Suprapubic skin (tissue), 4 donors: ENCODE measurements at regions not wholly inside any gene's neighbourhood (a gene's known extent, or its start where the extent isn't known, plus 50 kb on each side); places are given as distances from the start of the nearest gene placed in this dataset.
"Not testable (repeated sequence)": the region's sequence is repeated elsewhere in the genome, so short reads cannot be mapped to it uniquely, and the experiment has no call there.

Source experiments
- DNase-seq, 2 donors: peaks; one replicate each; pipeline ENCODE4 v3.0.0-alpha.2; 2019; ENCODE audit warnings: low spot score in 2 of 2
- H3K27ac ChIP-seq: fragments of 200-600 bp; sonication (generic); one replicate; pipeline ENCODE4 v1.5.1; 2019
- H3K27me3 ChIP-seq: fragments of 200-600 bp; sonication (generic); one replicate; pipeline ENCODE4 v1.5.1; 2019
- H3K36me3 ChIP-seq: fragments of 200-600 bp; sonication (generic); one replicate; pipeline ENCODE4 v1.5.1; 2019
- H3K4me1 ChIP-seq: fragments of 200-600 bp; sonication (generic); one replicate; pipeline ENCODE4 v1.5.1; 2019
- H3K4me3 ChIP-seq: fragments of 200-600 bp; sonication (generic); one replicate; pipeline ENCODE4 v1.5.1; 2019; ENCODE audit warnings: mild to moderate bottlenecking
- H3K9me3 ChIP-seq: fragments of 200-600 bp; sonication (generic); one replicate; pipeline ENCODE4 v1.5.1; 2019
- EP300 ChIP-seq: sonication (generic); formaldehyde crosslinking; IDR thresholded peaks from one replicate; pipeline ENCODE4 v1.6.1; 2017; ENCODE audit warnings: antibody characterized with exemption
- POLR2A ChIP-seq, 2 donors: fragments of 450-650 bp; IDR thresholded peaks; one replicate each; pipeline ENCODE4 v1.6.1; 2017; ENCODE audit warnings: antibody characterized with exemption in 2 of 2, mild to moderate bottlenecking in 2 of 2, moderate library complexity in 2 of 2
- POLR2AphosphoS5 ChIP-seq, 3 donors: sonication (generic); formaldehyde crosslinking; IDR thresholded peaks; one replicate each; pipeline ENCODE4 v1.6.1; 2017; ENCODE audit warnings: antibody characterized with exemption in 3 of 3
- WGBS: methylation state at CpG from one replicate; pipeline ENCODE4 v1.1.5; 2018; 5-methylcytosine and 5-hydroxymethylcytosine counted together
- TF ChIP-seq, protein P1 (sequence below), 2 donors: fragments of 200-600 bp in 1 of 2; fragments of 450-650 bp in 1 of 2; sonication (generic) in 1 of 2; IDR thresholded peaks; one replicate each; pipeline ENCODE4 v1.5.1; 2016 to 2019; ENCODE audit warnings: antibody characterized with exemption in 2 of 2, mild to moderate bottlenecking in 1 of 2, moderate library complexity in 1 of 2

DNA sequence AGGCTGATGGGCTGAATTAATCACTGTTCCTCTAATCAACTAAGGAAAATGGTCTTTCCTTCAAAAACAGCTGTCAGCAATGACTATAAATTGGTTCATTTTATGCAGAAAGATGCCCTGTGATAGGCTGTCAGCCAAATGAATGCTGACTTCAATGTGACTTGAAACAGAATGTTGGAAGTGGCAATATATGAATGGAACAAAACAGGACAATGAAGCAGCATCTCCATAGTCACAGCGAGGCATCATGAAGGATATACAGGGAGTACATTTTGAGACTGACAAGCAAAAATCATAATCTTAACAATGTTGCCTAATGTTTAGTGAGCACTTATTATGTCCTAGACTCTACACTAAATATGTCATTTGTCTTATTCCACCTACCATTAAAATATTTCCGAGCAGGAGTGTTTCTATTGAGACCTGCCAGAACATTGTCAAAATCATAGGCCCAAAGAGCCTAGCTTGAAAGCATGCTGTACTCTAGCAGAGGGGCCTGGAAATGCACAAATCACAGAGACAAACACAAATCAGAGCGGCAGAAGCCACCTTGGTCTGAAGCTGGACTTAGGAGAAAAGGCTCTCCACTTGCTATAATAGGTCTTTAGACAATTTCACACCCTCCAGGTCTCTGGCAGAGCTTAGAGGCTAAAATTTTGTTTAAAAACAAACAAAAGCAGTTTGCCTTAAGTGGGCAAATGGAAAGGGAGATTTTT lies 63.3 kb downstream of the FAM50B start:
- no peaks in the 10 kb centered on the region for H3K36me3 ChIP-seq
- H3K27ac ChIP-seq, result peak overlapping the region; percentile 88
- TF ChIP-seq, protein P1, sequence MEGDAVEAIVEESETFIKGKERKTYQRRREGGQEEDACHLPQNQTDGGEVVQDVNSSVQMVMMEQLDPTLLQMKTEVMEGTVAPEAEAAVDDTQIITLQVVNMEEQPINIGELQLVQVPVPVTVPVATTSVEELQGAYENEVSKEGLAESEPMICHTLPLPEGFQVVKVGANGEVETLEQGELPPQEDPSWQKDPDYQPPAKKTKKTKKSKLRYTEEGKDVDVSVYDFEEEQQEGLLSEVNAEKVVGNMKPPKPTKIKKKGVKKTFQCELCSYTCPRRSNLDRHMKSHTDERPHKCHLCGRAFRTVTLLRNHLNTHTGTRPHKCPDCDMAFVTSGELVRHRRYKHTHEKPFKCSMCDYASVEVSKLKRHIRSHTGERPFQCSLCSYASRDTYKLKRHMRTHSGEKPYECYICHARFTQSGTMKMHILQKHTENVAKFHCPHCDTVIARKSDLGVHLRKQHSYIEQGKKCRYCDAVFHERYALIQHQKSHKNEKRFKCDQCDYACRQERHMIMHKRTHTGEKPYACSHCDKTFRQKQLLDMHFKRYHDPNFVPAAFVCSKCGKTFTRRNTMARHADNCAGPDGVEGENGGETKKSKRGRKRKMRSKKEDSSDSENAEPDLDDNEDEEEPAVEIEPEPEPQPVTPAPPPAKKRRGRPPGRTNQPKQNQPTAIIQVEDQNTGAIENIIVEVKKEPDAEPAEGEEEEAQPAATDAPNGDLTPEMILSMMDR (IDR thresholded peaks at IDR 0.05), result no peak
- no peak for TF ChIP-seq POLR2A (IDR thresholded peaks at IDR 0.05)
- TF ChIP-seq POLR2AphosphoS5 (IDR thresholded peaks at IDR 0.05), result no peak
- no peak for TF ChIP-seq EP300
- H3K4me3 ChIP-seq, result no peak overlapping the region
- H3K4me1 ChIP-seq, result peaks cover 40% of the 10 kb centered on the region
- no peaks in the 10 kb centered on the region for H3K9me3 ChIP-seq
- no peak for DNase-seq
- 68% methylated on average over 3 of the region's 3 CpGs for WGBS
- H3K27me3 ChIP-seq, result no peaks in the 10 kb centered on the region

DNA sequence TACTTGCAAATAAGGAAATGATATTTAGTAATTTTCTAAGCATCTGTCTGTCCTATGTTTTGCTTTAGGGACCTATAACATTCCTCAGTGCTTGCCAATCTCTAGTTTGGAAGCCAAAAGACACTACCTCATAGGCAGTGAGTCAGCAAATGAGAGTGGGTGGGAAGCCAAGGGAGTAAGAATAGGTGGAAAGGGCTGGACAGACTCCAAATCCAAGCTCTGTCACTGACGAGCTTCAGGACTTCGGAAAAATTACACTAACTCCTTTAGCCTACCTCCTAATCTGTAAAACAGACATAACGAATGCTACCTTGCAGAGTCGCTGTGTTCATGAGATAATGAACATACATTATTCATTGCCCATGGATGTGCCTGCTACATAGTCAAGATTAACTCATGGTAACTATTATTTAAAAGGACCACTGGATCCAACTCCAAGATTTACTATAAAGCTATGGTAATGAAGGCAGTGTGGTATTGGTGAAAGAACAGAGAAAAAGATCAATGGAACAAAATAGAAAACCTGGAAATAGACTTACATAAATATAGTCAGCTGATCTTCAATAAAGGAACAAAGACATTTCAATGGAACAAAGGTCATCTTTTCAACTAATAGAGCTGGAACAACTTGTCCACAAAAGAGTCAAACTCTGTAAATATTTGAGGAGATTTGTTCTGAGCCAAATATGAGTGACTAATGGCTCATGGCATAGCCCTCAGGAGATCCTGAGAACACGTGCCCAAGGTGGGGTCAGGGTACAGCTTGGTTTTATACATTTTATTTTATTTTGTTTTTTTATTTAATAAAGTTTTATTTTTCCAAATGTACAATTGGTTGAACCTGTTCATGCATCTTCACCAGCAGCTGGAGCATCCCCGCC lies 64.1 kb downstream of the FAM50B start:
- Histone ChIP-seq H3K36me3 (no peaks in the 10 kb centered on the region), H3K9me3 (no peaks in the 10 kb centered on the region), H3K27ac (peak overlapping the region; percentile 88), H3K27me3 (no peaks in the 10 kb centered on the region), H3K4me3 (no peak overlapping the region), H3K4me1 (peaks cover 40% of the 10 kb centered on the region)
- TF ChIP-seq, protein P1 (IDR thresholded peaks at IDR 0.05), result no peak
- TF ChIP-seq EP300, result peak; percentile 38
- no peak for TF ChIP-seq POLR2A (IDR thresholded peaks at IDR 0.05)
- TF ChIP-seq POLR2AphosphoS5 (IDR thresholded peaks at IDR 0.05), result peak in 2 of 3 donors; percentile 61 to 71
- peak in 1 of 2 donors; percentile 77 for DNase-seq
- WGBS, result 43% methylated on average over 6 of the region's 6 CpGs

DNA sequence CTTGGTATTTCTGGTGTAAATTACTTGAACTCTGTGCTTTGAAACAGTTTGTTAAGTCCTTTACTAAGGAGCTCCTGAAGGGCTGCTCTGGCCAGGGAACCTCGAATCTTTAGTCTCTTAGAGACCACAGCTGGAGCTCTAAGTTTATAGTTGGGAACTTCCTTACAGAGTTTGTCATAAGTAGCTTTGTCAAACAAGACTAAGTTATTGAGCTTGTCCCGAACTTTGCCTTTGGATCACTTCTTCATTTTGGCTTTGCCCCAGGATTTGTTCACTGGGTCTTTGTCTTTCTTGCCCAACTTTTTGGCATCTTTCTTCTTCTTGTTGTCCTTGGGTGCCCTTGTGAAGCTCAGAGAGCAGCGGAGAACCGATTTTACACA lies 64.8 kb downstream of the FAM50B start:
- H3K27me3 ChIP-seq, result no peaks in the 10 kb centered on the region
- H3K9me3 ChIP-seq, result no peaks in the 10 kb centered on the region
- DNase-seq, result no peak
- no peaks in the 10 kb centered on the region for H3K36me3 ChIP-seq
- peak overlapping the region; percentile 88 for H3K27ac ChIP-seq
- H3K4me3 ChIP-seq, result no peak overlapping the region
- 62% methylated on average over 4 of the region's 4 CpGs for WGBS
- peaks cover 40% of the 10 kb centered on the region for H3K4me1 ChIP-seq
- no peak for TF ChIP-seq POLR2A (IDR thresholded peaks at IDR 0.05)
- TF ChIP-seq EP300, result no peak
- TF ChIP-seq, protein P1 (IDR thresholded peaks at IDR 0.05), result no peak
- no peak for TF ChIP-seq POLR2AphosphoS5 (IDR thresholded peaks at IDR 0.05)

DNA sequence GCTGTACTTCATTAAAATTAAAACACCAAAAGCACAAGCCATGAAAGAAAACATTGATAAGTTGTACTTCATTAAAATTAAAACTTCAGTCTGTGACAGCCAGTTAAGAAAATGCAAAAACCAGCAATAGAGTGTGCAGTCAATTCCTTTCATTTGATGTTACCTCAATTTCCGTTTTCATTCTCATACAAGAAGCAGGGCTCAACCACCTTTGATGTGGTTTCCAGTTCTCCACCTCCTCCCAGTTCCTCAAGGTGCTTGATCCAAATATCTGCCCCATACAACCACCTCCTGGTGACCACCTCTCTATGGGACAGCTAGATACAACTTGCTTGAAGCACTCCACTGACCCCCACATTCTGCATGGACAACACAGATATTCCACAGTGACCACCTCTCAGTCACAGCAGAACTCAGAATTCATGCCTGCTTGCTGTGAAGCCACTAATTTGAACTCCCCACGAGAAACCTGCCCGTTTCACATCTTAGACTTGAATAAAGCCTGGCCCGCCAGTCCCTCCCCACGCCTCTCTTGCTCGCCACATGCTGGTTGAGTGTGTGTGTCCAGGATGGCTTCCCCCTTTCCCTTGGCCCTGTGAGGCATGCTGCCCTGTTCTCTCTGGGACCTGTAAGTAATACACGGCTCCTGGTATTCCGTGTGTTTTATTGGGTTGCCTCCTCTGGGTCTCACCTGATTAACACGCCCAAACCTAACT lies 66.1 kb downstream of the FAM50B start:
- Histone ChIP-seq H3K27ac (peak overlapping the region; percentile 45), H3K9me3 (no peaks in the 10 kb centered on the region), H3K36me3 (no peaks in the 10 kb centered on the region), H3K4me3 (no peak overlapping the region), H3K4me1 (peaks cover 46% of the 10 kb centered on the region), H3K27me3 (no peaks in the 10 kb centered on the region)
- TF ChIP-seq POLR2A (IDR thresholded peaks at IDR 0.05), result no peak
- WGBS, result 93% methylated on average over 9 of the region's 9 CpGs
- DNase-seq, result no peak

DNA sequence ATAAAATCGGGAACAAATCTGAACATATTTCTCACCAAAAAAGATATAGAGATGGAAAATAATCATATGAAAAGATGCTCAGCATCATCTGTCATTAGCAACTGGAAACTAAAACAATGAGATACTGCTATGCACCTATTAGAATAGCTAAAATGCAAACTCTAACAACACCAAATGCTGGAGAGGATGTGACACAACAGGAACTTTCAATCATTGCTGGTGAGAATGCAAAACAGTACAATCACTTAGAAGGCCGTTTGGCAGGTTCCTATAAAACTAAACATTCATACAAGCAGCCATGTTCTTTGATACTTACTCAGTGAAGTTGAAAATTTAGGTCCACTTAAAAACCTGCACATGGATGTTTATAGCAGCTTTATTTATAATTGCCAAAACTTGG lies 67.0 kb downstream of the FAM50B start:
- WGBS, result 70% methylated on average over 2 of the region's 2 CpGs
- peaks cover 40% of the 10 kb centered on the region for H3K4me1 ChIP-seq
- no peak for DNase-seq
- no peaks in the 10 kb centered on the region for H3K36me3 ChIP-seq
- TF ChIP-seq POLR2AphosphoS5 (IDR thresholded peaks at IDR 0.05), result no peak
- no peak for TF ChIP-seq EP300
- TF ChIP-seq POLR2A (IDR thresholded peaks at IDR 0.05), result no peak
- TF ChIP-seq, protein P1 (IDR thresholded peaks at IDR 0.05), result no peak
- no peaks in the 10 kb centered on the region for H3K27me3 ChIP-seq
- H3K27ac ChIP-seq, result no peak overlapping the region
- no peaks in the 10 kb centered on the region for H3K9me3 ChIP-seq
- H3K4me3 ChIP-seq, result no peak overlapping the region

DNA sequence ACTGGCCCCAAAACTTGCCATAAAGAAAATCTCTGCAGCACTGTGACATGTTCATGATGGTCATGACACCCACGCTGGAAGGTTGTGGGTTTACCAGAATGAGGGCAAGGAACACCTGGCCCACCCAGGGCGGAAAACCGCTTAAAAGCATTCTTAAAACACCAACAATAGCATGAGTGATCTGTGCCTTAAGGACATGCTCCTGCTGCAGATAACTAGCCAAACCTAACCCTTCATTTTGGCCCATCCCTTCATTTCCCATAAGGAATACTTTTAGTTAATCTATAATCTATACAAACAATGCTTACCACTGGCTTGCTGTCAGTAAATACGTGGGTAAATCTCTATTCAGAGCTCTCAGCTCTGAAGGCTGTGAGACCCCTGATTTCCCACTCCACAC lies 67.6 kb downstream of the FAM50B start:
- H3K27ac ChIP-seq, H3K4me3 ChIP-seq, H3K27me3 ChIP-seq, DNase-seq, H3K36me3 ChIP-seq, H3K9me3 ChIP-seq: not testable (repeated sequence)
- 89% methylated on average over 4 of the region's 4 CpGs for WGBS
- H3K4me1 ChIP-seq, result peaks cover 34% of the 10 kb centered on the region
